ENCODE measurements at regions not wholly inside any gene's neighbourhood (a gene's known extent, or its start where the extent isn't known, plus 50 kb on each side); places are given as distances from the start of the nearest gene placed in this dataset.

- H3K4me1 ChIP-seq, result no peaks in the 10 kb centered on the region
- H3K27ac ChIP-seq, result no peak overlapping the region
- no peaks in the 10 kb centered on the region for H3K9me3 ChIP-seq
- H3K27me3 ChIP-seq, result no peaks in the 10 kb centered on the region
- no peaks in the 10 kb centered on the region for H3K36me3 ChIP-seq
- DNase-seq, result no peak
- H3K4me3 ChIP-seq, result no peak overlapping the region
- intact Hi-C loops (cut with DNase I; ENCODE audit: low total_unique reads), result no loop called here
- TF ChIP-seq CTCF (IDR thresholded peaks at IDR 0.05), result no peak
Measured at GRCh38 chr4:13950491-13950890, 323.0 kb upstream of the BOD1L1 start.

- Histone ChIP-seq H3K9me3 (no peaks in the 10 kb centered on the region), H3K4me3 (no peak overlapping the region), H3K4me1 (no peaks in the 10 kb centered on the region), H3K27me3 (no peaks in the 10 kb centered on the region), H3K27ac (no peak overlapping the region), H3K36me3 (no peaks in the 10 kb centered on the region)
- TF ChIP-seq CTCF (IDR thresholded peaks at IDR 0.05), result no peak
- DNase-seq, result no peak
- intact Hi-C loops (cut with DNase I; ENCODE audit: low total_unique reads), result no loop called here
Measured at GRCh38 chr4:13953083-13953482, 325.6 kb upstream of the BOD1L1 start.

GRCh38 chr4:13955551-13955950, 328.0 kb upstream of the BOD1L1 start:
- H3K36me3 ChIP-seq, result no peaks in the 10 kb centered on the region
- intact Hi-C loops (cut with DNase I; ENCODE audit: low total_unique reads), result no loop called here
- no peak overlapping the region for H3K27ac ChIP-seq
- no peak for DNase-seq
- no peak for TF ChIP-seq CTCF (IDR thresholded peaks at IDR 0.05)
- no peaks in the 10 kb centered on the region for H3K27me3 ChIP-seq
- no peaks in the 10 kb centered on the region for H3K4me1 ChIP-seq
- no peak overlapping the region for H3K4me3 ChIP-seq
- no peaks in the 10 kb centered on the region for H3K9me3 ChIP-seq

GRCh38 chr4:13956947-13957346, 329.4 kb upstream of the BOD1L1 start:
- no peak overlapping the region for H3K4me3 ChIP-seq
- no peaks in the 10 kb centered on the region for H3K4me1 ChIP-seq
- H3K27me3 ChIP-seq, result no peaks in the 10 kb centered on the region
- H3K36me3 ChIP-seq, result no peaks in the 10 kb centered on the region
- H3K9me3 ChIP-seq, result peaks cover 0 to 2% (median 0%) of the 10 kb centered on the region in 3 donors
- no peak overlapping the region for H3K27ac ChIP-seq
- intact Hi-C loops (cut with DNase I; ENCODE audit: low total_unique reads), result no loop called here
- TF ChIP-seq CTCF (IDR thresholded peaks at IDR 0.05), result no peak
- DNase-seq, result no peak

- no peak for DNase-seq
- Histone ChIP-seq H3K27me3 (no peaks in the 10 kb centered on the region), H3K4me1 (no peaks in the 10 kb centered on the region), H3K27ac (no peak overlapping the region), H3K4me3 (no peak overlapping the region), H3K9me3 (peaks cover 0 to 5% (median 0%) of the 10 kb centered on the region in 3 donors), H3K36me3 (no peaks in the 10 kb centered on the region)
- intact Hi-C loops (cut with DNase I; ENCODE audit: low total_unique reads), result no loop called here
- TF ChIP-seq CTCF (IDR thresholded peaks at IDR 0.05), result no peak
Measured at GRCh38 chr4:13957871-13958270, 330.3 kb upstream of the BOD1L1 start.

GRCh38 chr4:13963601-13964000, 336.1 kb upstream of the BOD1L1 start:
- intact Hi-C loops (cut with DNase I; ENCODE audit: low total_unique reads), result no loop called here
- no peak for DNase-seq

More at GRCh38 chr4:13963601-13964000, 336.1 kb upstream of the BOD1L1 start:
- TF ChIP-seq CTCF (IDR thresholded peaks at IDR 0.05), result no peak
- no peaks in the 10 kb centered on the region for H3K27me3 ChIP-seq
- no peaks in the 10 kb centered on the region for H3K36me3 ChIP-seq
- H3K9me3 ChIP-seq, result peaks cover 0 to 5% (median 0%) of the 10 kb centered on the region in 3 donors
- H3K27ac ChIP-seq, result no peak overlapping the region
- no peak overlapping the region for H3K4me3 ChIP-seq
- H3K4me1 ChIP-seq, result peaks cover 0 to 14% (median 2%) of the 10 kb centered on the region in 4 donors

Measured in tibial artery (tissue), 4 donors.